CD14-positive monocyte (primary cell): ENCODE measurements at regions not wholly inside any gene's neighbourhood (a gene's known extent, or its start where the extent isn't known, plus 50 kb on each side); places are given as distances from the start of the nearest gene placed in this dataset.
"Not testable (repeated sequence)": the region's sequence is repeated elsewhere in the genome, so short reads cannot be mapped to it uniquely, and the experiment has no call there.

Source experiments
- DNase-seq, 3 donors: peaks; one replicate each; pipeline ENCODE4 v3.0.0-alpha.2; 2011 to 2022
- H2AFZ ChIP-seq: 2 replicates; pipeline ENCODE4 v1.6.0; 2012; ENCODE audit warnings: mild to moderate bottlenecking, low read depth, low read length, inconsistent platforms; ENCODE audit not compliant: insufficient read depth, poor library complexity, severe bottlenecking
- H3K27ac ChIP-seq, 2 donors: 1 replicate in 1 of 2; 2 replicates in 1 of 2; pipeline ENCODE4 v1.5.1; 2012 to 2013; ENCODE audit warnings: low read length in 2 of 2, control low read depth in 1 of 2, inconsistent platforms in 1 of 2, low read depth in 1 of 2, mild to moderate bottlenecking in 1 of 2
- H3K27me3 ChIP-seq, 2 donors: one replicate each; pipeline versions ENCODE4 v1.6.0 to v1.6.1; 2011 to 2013; ENCODE audit warnings: low read length in 2 of 2; ENCODE audit not compliant: control insufficient read depth in 2 of 2, insufficient read depth in 2 of 2
- H3K36me3 ChIP-seq, 2 donors: replicated peaks in 1 of 2; 1 replicate in 1 of 2; 2 replicates in 1 of 2; pipeline versions ENCODE4 v1.5.1 to v1.6.1; 2012 to 2013; ENCODE audit warnings: low read length in 2 of 2, control low read depth in 1 of 2, inconsistent platforms in 1 of 2, mild to moderate bottlenecking in 1 of 2; ENCODE audit not compliant: insufficient read depth in 2 of 2, control insufficient read depth in 1 of 2
- H3K4me1 ChIP-seq, 2 donors: 1 replicate in 1 of 2; 2 replicates in 1 of 2; pipeline versions ENCODE4 v1.5.1 to v1.6.1; 2012 to 2013; ENCODE audit warnings: low read length in 2 of 2, control low read depth in 1 of 2, inconsistent platforms in 1 of 2, mild to moderate bottlenecking in 1 of 2, moderate library complexity in 1 of 2; ENCODE audit not compliant: insufficient read depth in 2 of 2, control insufficient read depth in 1 of 2
- H3K4me2 ChIP-seq: replicated peaks from 2 replicates; pipeline ENCODE3; 2012; ENCODE audit warnings: low read length, moderate library complexity, mild to moderate bottlenecking; ENCODE audit not compliant: poor library complexity, severe bottlenecking; ENCODE audit errors: extremely low read depth
- H3K4me3 ChIP-seq, 3 experiments: fragments of 200-600 bp in 1 of 3; sonication (generic) in 1 of 3; replicated peaks in 1 of 3; 1 replicate in 2 of 3; 2 replicates in 1 of 3; pipeline ENCODE4 v1.5.1; 2011 to 2013; ENCODE audit warnings: low read length in 3 of 3, mild to moderate bottlenecking in 3 of 3, control low read depth in 2 of 3, low read depth in 2 of 3, inconsistent platforms in 1 of 3, moderate library complexity in 1 of 3
- H3K79me2 ChIP-seq: 2 replicates; pipeline ENCODE4 v1.6.0; 2012; ENCODE audit warnings: mild to moderate bottlenecking, control low read depth, inconsistent platforms, low read length, moderate library complexity; ENCODE audit not compliant: insufficient read depth
- H3K9ac ChIP-seq: 2 replicates; pipeline ENCODE4 v1.6.0; 2017; ENCODE audit warnings: low read length, mild to moderate bottlenecking; ENCODE audit not compliant: insufficient read depth, poor library complexity, severe bottlenecking
- H3K9me3 ChIP-seq, 2 donors: replicated peaks in 1 of 2; 1 replicate in 1 of 2; 2 replicates in 1 of 2; pipeline versions ENCODE4 v1.5.1 to v1.6.1; 2012 to 2013; ENCODE audit warnings: low read length in 2 of 2, control low read depth in 1 of 2; ENCODE audit not compliant: control insufficient read depth in 1 of 2, insufficient read depth in 1 of 2
- H4K20me1 ChIP-seq: 2 replicates; pipeline ENCODE4 v1.6.0; 2012; ENCODE audit warnings: mild to moderate bottlenecking, low read length, control low read depth, moderate library complexity; ENCODE audit not compliant: insufficient read depth
- H3K27ac Mint-ChIP-seq, 7 donors: one replicate each; pipeline ENCODE4 v1.8.0; 2020; ENCODE audit warnings: mild to moderate bottlenecking in 7 of 7, mixed read lengths in 7 of 7, moderate library complexity in 6 of 7, inconsistent platforms in 2 of 7
- H3K27me3 Mint-ChIP-seq, 3 donors: one replicate each; pipeline ENCODE4 v1.8.0; 2021 to 2022; ENCODE audit warnings: low read depth in 3 of 3, mild to moderate bottlenecking in 3 of 3, mixed read lengths in 3 of 3, moderate library complexity in 3 of 3, inconsistent platforms in 1 of 3
- H3K36me3 Mint-ChIP-seq, 2 donors: one replicate each; pipeline ENCODE4 v1.8.0; 2020; ENCODE audit warnings: mixed read lengths in 2 of 2, inconsistent platforms in 1 of 2, mild to moderate bottlenecking in 1 of 2
- H3K4me1 Mint-ChIP-seq: one replicate; pipeline ENCODE4 v1.8.0; 2020; ENCODE audit warnings: mild to moderate bottlenecking, mixed read lengths
- H3K4me3 Mint-ChIP-seq, 2 donors: one replicate each; pipeline ENCODE4 v1.8.0; 2020; ENCODE audit warnings: mild to moderate bottlenecking in 2 of 2, mixed read lengths in 2 of 2, moderate library complexity in 1 of 2
- H3K9me3 Mint-ChIP-seq, 7 donors: one replicate each; pipeline ENCODE4 v1.8.0; 2020 to 2022; ENCODE audit warnings: mixed read lengths in 7 of 7, mild to moderate bottlenecking in 6 of 7, moderate library complexity in 6 of 7, inconsistent platforms in 2 of 7
- WGBS: methylation state at CpG from one replicate; pipeline ENCODE4 v1.1.5; 2013; ENCODE audit warnings: missing lambda C conversion rate; ENCODE audit not compliant: insufficient coverage; 5-methylcytosine and 5-hydroxymethylcytosine counted together
- intact Hi-C, 2 donors: fragments of 100-400 bp; cut with micrococcal nuclease; formaldehyde crosslinking; loops; one replicate each; pipeline versions ENCODE4 v1.15.0 to v1.15.1; 2023
- TF ChIP-seq, protein P1 (sequence below): fragments of 200-600 bp; IDR thresholded peaks from one replicate; pipeline ENCODE4 v1.8.0; 2022; ENCODE audit warnings: antibody characterized with exemption, mild to moderate bottlenecking

DNA sequence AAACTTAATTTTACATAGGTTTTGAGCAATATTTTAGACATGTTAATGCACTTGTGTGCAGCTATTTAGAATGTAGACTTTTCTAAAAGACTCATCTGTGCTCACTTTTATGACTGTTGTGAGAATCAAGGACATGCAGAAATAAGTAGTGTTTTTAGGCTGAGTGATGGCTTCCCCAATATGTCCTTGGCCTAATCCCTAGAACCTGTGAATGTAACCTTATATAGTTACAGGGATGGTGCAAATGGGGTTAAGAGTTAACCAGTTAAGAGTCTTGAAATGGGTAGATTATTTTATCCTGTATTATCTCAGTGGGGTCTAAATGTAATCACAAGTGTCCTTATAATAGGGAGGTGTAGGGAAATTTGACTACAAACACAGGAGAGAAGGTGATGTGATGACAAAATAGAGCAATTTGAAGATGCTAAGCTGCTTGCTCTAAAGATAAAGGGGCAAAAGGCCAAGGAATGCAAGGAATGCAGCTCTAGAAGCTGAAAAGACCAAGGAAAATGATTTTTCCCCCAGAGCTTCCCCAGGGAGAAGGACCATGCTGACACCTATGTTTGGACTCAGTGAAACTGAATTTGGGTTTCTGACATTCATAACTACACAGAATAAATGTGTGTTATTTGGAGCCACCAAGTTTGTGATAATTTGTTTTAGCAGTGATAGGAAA is 298.0 kb upstream of the PAPPA start:
- TF ChIP-seq, protein P1, sequence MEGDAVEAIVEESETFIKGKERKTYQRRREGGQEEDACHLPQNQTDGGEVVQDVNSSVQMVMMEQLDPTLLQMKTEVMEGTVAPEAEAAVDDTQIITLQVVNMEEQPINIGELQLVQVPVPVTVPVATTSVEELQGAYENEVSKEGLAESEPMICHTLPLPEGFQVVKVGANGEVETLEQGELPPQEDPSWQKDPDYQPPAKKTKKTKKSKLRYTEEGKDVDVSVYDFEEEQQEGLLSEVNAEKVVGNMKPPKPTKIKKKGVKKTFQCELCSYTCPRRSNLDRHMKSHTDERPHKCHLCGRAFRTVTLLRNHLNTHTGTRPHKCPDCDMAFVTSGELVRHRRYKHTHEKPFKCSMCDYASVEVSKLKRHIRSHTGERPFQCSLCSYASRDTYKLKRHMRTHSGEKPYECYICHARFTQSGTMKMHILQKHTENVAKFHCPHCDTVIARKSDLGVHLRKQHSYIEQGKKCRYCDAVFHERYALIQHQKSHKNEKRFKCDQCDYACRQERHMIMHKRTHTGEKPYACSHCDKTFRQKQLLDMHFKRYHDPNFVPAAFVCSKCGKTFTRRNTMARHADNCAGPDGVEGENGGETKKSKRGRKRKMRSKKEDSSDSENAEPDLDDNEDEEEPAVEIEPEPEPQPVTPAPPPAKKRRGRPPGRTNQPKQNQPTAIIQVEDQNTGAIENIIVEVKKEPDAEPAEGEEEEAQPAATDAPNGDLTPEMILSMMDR, result no peak
- peaks cover 0 to 5% (median 2%) of the 10 kb centered on the region in 7 donors for H3K9me3 Mint-ChIP-seq
- no peak overlapping the region for H3K4me3 Mint-ChIP-seq
- H2AFZ ChIP-seq, result no peak overlapping the region
- H3K27ac Mint-ChIP-seq, result no peak overlapping the region
- no peak overlapping the region for H3K9ac ChIP-seq
- intact Hi-C loops, result no loop called here
- H3K4me2 ChIP-seq, result no peak overlapping the region
- no peaks in the 10 kb centered on the region for H3K27me3 ChIP-seq
- DNase-seq, result no peak
- no peaks in the 10 kb centered on the region for H4K20me1 ChIP-seq
- H3K4me3 ChIP-seq, result no peak overlapping the region
- H3K79me2 ChIP-seq, result no peaks in the 10 kb centered on the region
- H3K4me1 Mint-ChIP-seq, result no peaks in the 10 kb centered on the region
- no peaks in the 10 kb centered on the region for H3K36me3 Mint-ChIP-seq
- H3K27me3 Mint-ChIP-seq, result no peaks in the 10 kb centered on the region
- H3K9me3 ChIP-seq, result no peaks in the 10 kb centered on the region
- H3K36me3 ChIP-seq, result no peaks in the 10 kb centered on the region
- H3K4me1 ChIP-seq, result no peaks in the 10 kb centered on the region
- H3K27ac ChIP-seq, result no peak overlapping the region

GRCh38 chr9:115858421-115858820 is 295.2 kb upstream of the PAPPA start:
- intact Hi-C loops, result not testable (repeated sequence)

More at GRCh38 chr9:115858421-115858820, 295.2 kb upstream of the PAPPA start:
- not testable (repeated sequence) for H3K27me3 ChIP-seq, H3K27ac ChIP-seq, H2AFZ ChIP-seq, H3K4me3 ChIP-seq, H3K4me1 ChIP-seq, H3K4me3 Mint-ChIP-seq, H4K20me1 ChIP-seq, H3K27ac Mint-ChIP-seq, H3K9me3 Mint-ChIP-seq, H3K4me2 ChIP-seq, H3K36me3 Mint-ChIP-seq, H3K79me2 ChIP-seq, H3K27me3 Mint-ChIP-seq, H3K9ac ChIP-seq, DNase-seq, H3K4me1 Mint-ChIP-seq, H3K9me3 ChIP-seq, H3K36me3 ChIP-seq
- no CpG with 5 or more reads among the region's 1 CpG for WGBS
